Thoracic aorta (tissue), 2 donors: ENCODE measurements at regions not wholly inside any gene's neighbourhood (a gene's known extent, or its start where the extent isn't known, plus 50 kb on each side); places are given as distances from the start of the nearest gene placed in this dataset.

Source experiments
- ATAC-seq: fragments of 150-250 bp; one replicate; pipeline ENCODE4 v1.8.0; 2017; ENCODE audit warnings: low read depth; ENCODE audit not compliant: insufficient number of reproducible peaks, low FRiP score
- DNase-seq: peaks from one replicate; pipeline ENCODE4 v3.0.0-alpha.2; 2020; ENCODE audit warnings: low spot score
- H3K27ac ChIP-seq, 2 donors: fragments of 200-600 bp; sonication (generic); 1 replicate in 1 of 2; 2 replicates in 1 of 2; pipeline ENCODE4 v1.5.1; 2016; ENCODE audit warnings: mild to moderate bottlenecking in 2 of 2, moderate library complexity in 2 of 2
- H3K27me3 ChIP-seq: fragments of 200-600 bp; sonication (generic); replicated peaks from 2 replicates; pipeline ENCODE4 v1.6.0; 2016; ENCODE audit warnings: mild to moderate bottlenecking; ENCODE audit not compliant: insufficient read depth
- H3K36me3 ChIP-seq: fragments of 200-600 bp; sonication (generic); one replicate; pipeline ENCODE4 v1.5.1; 2016
- H3K4me1 ChIP-seq, 2 donors: fragments of 200-600 bp; sonication (generic); 1 replicate in 1 of 2; 2 replicates in 1 of 2; pipeline versions ENCODE4 v1.5.1 to v1.6.0; 2016; ENCODE audit warnings: low read depth in 2 of 2, mild to moderate bottlenecking in 1 of 2; ENCODE audit not compliant: control insufficient read depth in 1 of 2
- H3K4me3 ChIP-seq: fragments of 200-600 bp; sonication (generic); 2 replicates; pipeline ENCODE4 v1.5.1; 2016; ENCODE audit warnings: mild to moderate bottlenecking
- H3K9me3 ChIP-seq: fragments of 200-600 bp; sonication (generic); 2 replicates; pipeline ENCODE4 v1.5.1; 2016
- CTCF ChIP-seq: fragments of 200-600 bp; sonication (generic); IDR thresholded peaks from one replicate; pipeline ENCODE4 v1.5.1; 2019; ENCODE audit warnings: antibody characterized with exemption

- DNase-seq (no peak), ATAC-seq (no peak)
- H3K9me3 ChIP-seq = no peaks in the 10 kb centered on the region
- no peaks in the 10 kb centered on the region for H3K27me3 ChIP-seq
- H3K4me3 ChIP-seq = no peak overlapping the region
- no peaks in the 10 kb centered on the region for H3K36me3 ChIP-seq
- no peak for TF ChIP-seq CTCF
- H3K4me1 ChIP-seq = no peaks in the 10 kb centered on the region
- H3K27ac ChIP-seq = no peak overlapping the region
Observed at GRCh38 chr17:13753771-13754170, 152.0 kb upstream of the HS3ST3A1 start.

- no peaks in the 10 kb centered on the region for H3K36me3 ChIP-seq
- DNase-seq (no peak), ATAC-seq (no peak)
- H3K4me1 ChIP-seq = no peaks in the 10 kb centered on the region
- no peak overlapping the region for H3K4me3 ChIP-seq
- H3K27ac ChIP-seq = no peak overlapping the region
- no peaks in the 10 kb centered on the region for H3K27me3 ChIP-seq
- TF ChIP-seq CTCF = no peak
- H3K9me3 ChIP-seq = no peaks in the 10 kb centered on the region
Observed at GRCh38 chr17:13755851-13756250, 154.1 kb upstream of the HS3ST3A1 start.

DNA sequence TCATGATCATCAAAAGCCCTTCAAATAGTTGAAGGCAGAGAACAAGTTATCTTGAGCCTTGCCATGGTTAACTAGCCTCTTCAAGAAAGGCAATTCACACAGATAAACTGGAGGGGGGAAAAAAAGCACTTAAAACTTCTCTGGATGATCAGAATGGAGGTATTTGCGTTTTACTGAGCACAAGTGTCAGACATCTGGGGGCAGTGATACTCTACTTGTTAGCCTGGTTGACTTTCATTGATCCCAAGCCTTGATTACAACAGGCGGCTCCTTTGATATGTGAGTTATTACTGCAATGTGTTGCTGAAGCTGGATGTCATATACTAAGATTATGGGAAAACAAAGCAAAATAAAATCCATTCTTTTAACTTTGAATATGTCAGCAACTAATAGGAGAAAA is 155.0 kb upstream of the HS3ST3A1 start:
- Histone ChIP-seq H3K27me3 (no peaks in the 10 kb centered on the region), H3K9me3 (no peaks in the 10 kb centered on the region)
- ATAC-seq = no peak

GRCh38 chr17:13757871-13758270 is 156.1 kb upstream of the HS3ST3A1 start:
- TF ChIP-seq CTCF = no peak

More for the DNA sequence above, 155.0 kb upstream of the HS3ST3A1 start:
- H3K36me3 ChIP-seq = no peaks in the 10 kb centered on the region
- H3K4me3 ChIP-seq = no peak overlapping the region
- no peaks in the 10 kb centered on the region for H3K4me1 ChIP-seq
- H3K27ac ChIP-seq = no peak overlapping the region
- TF ChIP-seq CTCF = no peak
- DNase-seq = no peak

DNA sequence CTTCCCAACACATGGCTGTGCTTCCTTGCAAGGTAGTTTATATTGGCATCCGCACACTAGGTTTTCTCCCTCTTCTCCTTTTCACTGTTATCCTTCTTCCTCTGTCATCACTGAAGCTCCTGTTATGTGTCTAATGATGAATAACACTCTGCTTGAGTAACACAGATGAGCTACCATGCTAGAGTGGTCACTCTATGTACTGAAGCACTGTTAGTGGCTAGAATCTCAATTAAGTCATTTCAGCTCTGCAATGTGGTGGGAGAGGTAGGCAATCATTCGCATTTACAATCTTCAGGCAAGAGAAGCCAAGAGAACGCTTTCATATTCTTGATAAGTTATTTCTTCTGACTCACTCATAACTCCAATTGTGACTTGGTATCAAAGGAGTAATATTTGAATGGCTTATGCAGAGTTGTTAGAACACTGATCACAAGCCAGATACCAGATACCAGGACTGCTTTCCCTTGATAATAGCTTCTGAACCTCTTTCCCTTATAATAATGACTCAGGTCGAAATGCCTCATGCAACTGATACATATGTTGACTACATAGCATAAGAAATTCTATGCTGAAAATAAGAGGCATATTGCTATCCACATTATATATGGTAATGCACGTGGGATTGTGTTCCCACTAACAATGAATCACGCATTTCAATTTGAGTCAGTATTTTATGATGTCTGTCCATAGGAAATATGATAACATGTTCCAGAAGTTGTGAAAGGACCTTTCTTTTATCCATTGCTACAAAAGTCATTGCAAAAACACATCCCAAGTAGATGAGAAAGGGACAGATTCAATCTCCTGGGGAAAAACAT is 158.0 kb upstream of the HS3ST3A1 start:
- DNase-seq = no peak
- Histone ChIP-seq H3K27me3 (no peaks in the 10 kb centered on the region), H3K4me1 (no peaks in the 10 kb centered on the region), H3K36me3 (no peaks in the 10 kb centered on the region), H3K27ac (no peak overlapping the region), H3K4me3 (no peak overlapping the region), H3K9me3 (no peaks in the 10 kb centered on the region)
- no peak for TF ChIP-seq CTCF
- ATAC-seq = no peak

More at GRCh38 chr17:13757871-13758270, 156.1 kb upstream of the HS3ST3A1 start:
- DNase-seq (no peak), ATAC-seq (no peak)
- no peaks in the 10 kb centered on the region for H3K9me3 ChIP-seq
- no peak overlapping the region for H3K27ac ChIP-seq
- no peaks in the 10 kb centered on the region for H3K4me1 ChIP-seq
- no peaks in the 10 kb centered on the region for H3K27me3 ChIP-seq
- no peak overlapping the region for H3K4me3 ChIP-seq
- no peaks in the 10 kb centered on the region for H3K36me3 ChIP-seq
